Liver (tissue), 3 donors: ENCODE measurements at regions not wholly inside any gene's neighbourhood (a gene's known extent, or its start where the extent isn't known, plus 50 kb on each side); places are given as distances from the start of the nearest gene placed in this dataset.

Experiments
- CTCF ChIP-seq: fragments of 150-350 bp; IDR thresholded peaks from 2 replicates; pipeline ENCODE4 v1.5.1; 2017; ENCODE audit warnings: improper control_type of control experiment, low read depth, low read length; ENCODE audit not compliant: missing input control
- FOXA1 ChIP-seq: IDR thresholded peaks from 2 replicates; pipeline ENCODE4 v1.6.1; 2016; ENCODE audit warnings: antibody characterized with exemption
- RAD21 ChIP-seq, 2 donors: IDR thresholded peaks; 2 replicates each; pipeline ENCODE4 v1.6.1; 2016; ENCODE audit warnings: antibody characterized with exemption in 2 of 2, mild to moderate bottlenecking in 2 of 2
- REST ChIP-seq: IDR thresholded peaks from 2 replicates; pipeline ENCODE4 v1.6.1; 2016; ENCODE audit warnings: antibody characterized with exemption, mild to moderate bottlenecking
- YY1 ChIP-seq: IDR thresholded peaks from 2 replicates; pipeline ENCODE4 v1.6.1; 2016; ENCODE audit warnings: antibody characterized with exemption, mild to moderate bottlenecking
- donor health status: healthy.
- donor health status: healthy.

GRCh38 chr5:96227957-96228356 lies 205.1 kb downstream of the PCSK1 start:
- no peak for TF ChIP-seq FOXA1
- no peak for TF ChIP-seq CTCF
- TF ChIP-seq RAD21 (IDR thresholded peaks at IDR 0.05) = no peak
- no peak for TF ChIP-seq REST
- TF ChIP-seq YY1 = no peak
